ENCODE measurements at regions not wholly inside any gene's neighbourhood (a gene's known extent, or its start where the extent isn't known, plus 50 kb on each side); places are given as distances from the start of the nearest gene placed in this dataset.

- Mint-ChIP-seq H3K9me3 (no peaks in the 10 kb centered on the region), H3K4me3 (no peak overlapping the region), H3K27ac (peak overlapping the region; percentile 83), H3K4me1 (peaks cover 17% of the 10 kb centered on the region), H3K36me3 (ENCODE audit: low read depth) (no peaks in the 10 kb centered on the region), H3K27me3 (ENCODE audit: insufficient read depth, low read depth, poor library complexity) (peaks cover 2% of the 10 kb centered on the region)
- Histone ChIP-seq H3K9me2 (ENCODE audit: insufficient read depth) (peaks cover 3% of the 10 kb centered on the region; the same call in 1 of the 2 replicates), H3K27ac (ENCODE audit: low read depth) (no peak overlapping the region), H3K4me2 (no peak overlapping the region), H3K4me3 (no peak overlapping the region), H4K20me1 (replicated peaks; ENCODE audit: insufficient read depth) (no peaks in the 10 kb centered on the region), H2AFZ (peak overlapping the region; percentile 60), H3K79me2 (replicated peaks; ENCODE audit: insufficient read depth) (no peaks in the 10 kb centered on the region), H3F3A (replicated peaks; ENCODE audit: low read depth) (no peaks in the 10 kb centered on the region), H3K4me1 (ENCODE audit: insufficient read depth) (peaks cover 11% of the 10 kb centered on the region), H3K36me3 (ENCODE audit: insufficient read depth) (no peaks in the 10 kb centered on the region), H3K27me3 (ENCODE audit: insufficient read depth) (no peaks in the 10 kb centered on the region)
- ATAC-seq (no peak), DNase-seq (ENCODE audit: low spot score) (no peak)
- no peak for TF ChIP-seq NANOG (IDR thresholded peaks at IDR 0.05; ENCODE audit: borderline replicate concordance)
- no peak for TF ChIP-seq ZNF331 (CRISPR knock-in tag; IDR thresholded peaks at IDR 0.05; ENCODE audit: low read depth)
- TF ChIP-seq JUNB (IDR thresholded peaks at IDR 0.05; ENCODE audit: unreplicated experiment): no peak
- TF ChIP-seq STAT1 (IDR thresholded peaks at IDR 0.05; ENCODE audit: unreplicated experiment): no peak
- no peak for TF ChIP-seq CREB1 (CRISPR knock-in tag; IDR thresholded peaks at IDR 0.05; ENCODE audit: low read depth)
These were observed 348.4 kb upstream of the IL12A start for GRCh38 chr3:159640225-159640624.

- no peak for ATAC-seq
- Histone ChIP-seq H3K4me2 (no peak overlapping the region), H2AFZ (no peak overlapping the region), H3K4me3 (no peak overlapping the region), H3K27ac (ENCODE audit: low read depth) (no peak overlapping the region), H3K36me3 (ENCODE audit: insufficient read depth) (no peaks in the 10 kb centered on the region), H3K4me1 (ENCODE audit: insufficient read depth) (peaks cover 11% of the 10 kb centered on the region), H3K79me2 (replicated peaks; ENCODE audit: insufficient read depth) (no peaks in the 10 kb centered on the region), H3K9me2 (ENCODE audit: insufficient read depth) (0 out of 2 replicates have a peak, but pooled peaks cover 3% of the 10 kb centered on the region), H3F3A (replicated peaks; ENCODE audit: low read depth) (no peaks in the 10 kb centered on the region), H3K27me3 (ENCODE audit: insufficient read depth) (no peaks in the 10 kb centered on the region), H4K20me1 (replicated peaks; ENCODE audit: insufficient read depth) (no peaks in the 10 kb centered on the region)
- no peak for DNase-seq (ENCODE audit: low spot score)
- Mint-ChIP-seq H3K27ac (no peak overlapping the region), H3K36me3 (ENCODE audit: low read depth) (no peaks in the 10 kb centered on the region), H3K9me3 (no peaks in the 10 kb centered on the region), H3K4me3 (no peak overlapping the region), H3K4me1 (peaks cover 9% of the 10 kb centered on the region), H3K27me3 (ENCODE audit: insufficient read depth, low read depth, poor library complexity) (peaks cover 4% of the 10 kb centered on the region)
- TF ChIP-seq CREB1 (CRISPR knock-in tag; IDR thresholded peaks at IDR 0.05; ENCODE audit: low read depth) (no peak), CTCF (conservative IDR thresholded peaks at IDR 0.05; ENCODE audit: low read depth in 2 of 2) (no peak), ZNF331 (CRISPR knock-in tag; IDR thresholded peaks at IDR 0.05; ENCODE audit: low read depth) (no peak), REST (IDR thresholded peaks at IDR 0.05; ENCODE audit: unreplicated experiment) (no peak), JUNB (IDR thresholded peaks at IDR 0.05; ENCODE audit: unreplicated experiment) (no peak), NANOG (IDR thresholded peaks at IDR 0.05; ENCODE audit: borderline replicate concordance) (no peak), EZH2 (IDR thresholded peaks at IDR 0.05; ENCODE audit: low read depth, unreplicated experiment) (no peak), ZNF462 (CRISPR knock-in tag; IDR thresholded peaks at IDR 0.05) (no peak), EZH2phosphoT487 (IDR thresholded peaks at IDR 0.05; ENCODE audit: unreplicated experiment) (no peak), ZNF114 (CRISPR knock-in tag; IDR thresholded peaks at IDR 0.05) (no peak)
These were observed 345.2 kb upstream of the IL12A start for GRCh38 chr3:159643406-159643805.
